Limb (tissue), 2 donors: ENCODE measurements at regions not wholly inside any gene's neighbourhood (a gene's known extent, or its start where the extent isn't known, plus 50 kb on each side); places are given as distances from the start of the nearest gene placed in this dataset.
"Not testable (repeated sequence)": the region's sequence is repeated elsewhere in the genome, so short reads cannot be mapped to it uniquely, and the experiment has no call there.

Experiments used
- DNase-seq, 2 donors: peaks; one replicate each; pipeline ENCODE4 v3.0.0-alpha.2; 2016; ENCODE audit errors: extremely low spot score in 2 of 2

DNA sequence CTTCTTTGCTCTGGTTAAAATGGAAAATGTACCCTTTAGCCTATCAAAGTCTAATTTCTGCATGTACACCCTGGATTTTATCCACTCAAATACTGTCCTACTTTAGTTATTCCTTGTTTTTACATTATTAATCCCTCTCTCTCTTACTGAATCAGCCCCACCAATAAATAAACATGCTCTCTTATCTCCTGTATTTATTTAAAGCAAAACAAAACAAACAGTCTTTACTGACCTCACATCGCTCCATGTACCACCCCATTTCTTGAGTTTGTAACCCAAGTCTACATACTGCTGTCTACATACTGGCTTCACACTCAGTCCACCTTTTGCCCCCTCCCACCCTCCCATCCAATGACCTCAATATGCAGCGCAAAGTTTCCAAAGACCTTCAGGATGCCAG lies 113.3 kb upstream of the RORA start:
- no peak for DNase-seq

DNA sequence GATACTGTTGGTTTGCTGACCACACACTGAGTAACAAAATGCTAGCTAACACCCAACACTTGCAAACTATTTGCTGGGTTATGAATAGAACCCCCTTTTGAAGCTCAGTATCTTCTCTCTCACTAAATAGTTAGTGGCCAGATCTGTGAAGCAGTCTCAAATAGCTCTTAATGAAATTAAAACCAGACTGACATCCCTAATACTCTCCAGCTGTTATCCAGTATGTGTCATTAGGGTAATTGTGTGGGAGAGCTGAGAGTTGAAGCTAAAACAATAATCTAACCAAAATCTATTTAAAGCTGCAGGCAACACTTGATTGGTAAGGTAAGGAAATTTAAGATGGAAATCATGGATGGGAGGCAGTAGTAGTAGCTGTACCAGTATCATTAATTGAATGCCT lies 110.4 kb upstream of the RORA start:
- DNase-seq = no peak

DNA sequence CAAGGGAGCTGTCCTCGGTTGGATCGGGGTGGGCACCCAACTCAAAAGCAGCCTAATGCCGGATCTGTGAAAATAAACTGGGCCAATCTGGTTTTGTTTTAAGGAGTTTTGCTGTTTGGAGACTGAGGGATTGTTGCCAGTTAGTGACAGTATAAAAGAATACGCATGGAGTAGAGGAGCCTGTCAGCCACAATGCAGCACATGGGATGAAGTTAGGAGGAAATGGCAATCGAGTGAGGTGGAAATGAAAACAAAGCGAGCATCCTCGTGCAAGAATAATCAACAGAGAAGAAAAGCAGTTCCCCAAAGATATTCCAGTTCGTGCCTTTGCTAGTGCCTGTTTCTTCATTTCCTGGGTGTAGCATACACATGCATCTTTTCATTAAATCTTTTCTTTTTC lies 108.4 kb upstream of the RORA start:
- DNase-seq = no peak

DNA sequence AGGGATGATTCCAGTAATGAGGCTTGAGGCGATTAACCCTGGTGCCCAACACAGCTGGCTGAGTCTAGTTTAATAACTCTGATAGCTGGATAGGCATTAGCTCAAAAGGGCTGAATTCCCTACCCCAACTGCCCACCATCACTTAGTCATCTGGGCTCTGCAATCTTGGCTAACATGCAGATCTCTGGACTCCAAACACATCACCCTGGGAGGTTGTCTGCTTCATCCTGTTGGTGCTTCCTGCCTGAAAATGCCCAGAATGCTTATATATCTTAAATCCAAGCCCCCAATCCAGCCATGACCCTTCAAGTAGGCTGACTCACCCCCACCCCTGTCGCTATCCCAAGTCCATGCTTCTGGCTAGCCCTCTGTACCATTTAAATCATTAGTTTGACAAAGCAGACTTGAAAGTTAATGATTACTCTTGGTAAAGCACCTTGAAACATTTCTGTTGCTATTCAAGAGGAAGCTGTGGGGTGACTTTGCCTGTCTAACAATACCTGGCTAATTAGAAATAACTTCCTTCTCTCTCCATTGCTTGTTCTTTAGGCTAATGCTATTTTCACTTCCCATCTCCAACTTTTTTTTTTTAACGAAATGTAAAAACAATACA lies 107.0 kb upstream of the RORA start:
- no peak for DNase-seq

DNA sequence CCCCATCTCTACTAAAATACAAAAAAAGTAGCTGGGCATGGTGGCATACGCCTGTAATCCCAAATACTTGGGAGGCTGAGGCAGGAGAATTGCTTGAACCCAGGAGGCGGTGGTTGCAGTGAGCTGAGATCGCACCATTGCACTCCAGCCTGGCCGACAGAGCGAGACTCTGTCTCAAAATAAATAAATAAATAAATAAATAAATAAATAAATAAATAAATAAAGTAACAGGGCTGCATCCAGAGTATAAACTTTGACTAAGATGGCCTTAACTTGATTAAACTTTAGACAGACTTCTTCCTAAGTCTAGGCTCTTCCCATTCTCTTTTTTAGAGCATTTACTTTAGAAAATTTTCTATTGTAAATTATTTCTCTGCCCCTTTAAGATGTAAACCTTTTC lies 105.6 kb upstream of the RORA start:
- DNase-seq = not testable (repeated sequence)

DNA sequence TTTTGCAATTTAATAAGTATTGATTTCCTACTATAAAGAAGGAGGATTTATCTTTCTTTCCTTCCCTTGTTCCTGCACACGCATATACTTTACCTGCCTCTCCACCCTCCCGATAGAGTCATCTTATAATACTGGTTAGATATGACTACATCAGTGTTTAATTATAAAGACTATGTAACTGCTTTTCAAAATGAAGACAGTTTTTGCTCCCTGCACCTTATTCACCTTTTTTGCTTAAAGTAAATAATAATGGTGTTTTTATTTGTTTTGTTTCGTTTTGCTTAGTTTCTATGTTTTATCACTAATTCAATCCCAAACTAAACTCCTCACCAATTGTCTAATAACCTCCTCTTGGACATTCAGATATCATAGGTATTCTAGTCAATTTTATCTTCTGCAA lies 101.9 kb upstream of the RORA start:
- DNase-seq = no peak

DNA sequence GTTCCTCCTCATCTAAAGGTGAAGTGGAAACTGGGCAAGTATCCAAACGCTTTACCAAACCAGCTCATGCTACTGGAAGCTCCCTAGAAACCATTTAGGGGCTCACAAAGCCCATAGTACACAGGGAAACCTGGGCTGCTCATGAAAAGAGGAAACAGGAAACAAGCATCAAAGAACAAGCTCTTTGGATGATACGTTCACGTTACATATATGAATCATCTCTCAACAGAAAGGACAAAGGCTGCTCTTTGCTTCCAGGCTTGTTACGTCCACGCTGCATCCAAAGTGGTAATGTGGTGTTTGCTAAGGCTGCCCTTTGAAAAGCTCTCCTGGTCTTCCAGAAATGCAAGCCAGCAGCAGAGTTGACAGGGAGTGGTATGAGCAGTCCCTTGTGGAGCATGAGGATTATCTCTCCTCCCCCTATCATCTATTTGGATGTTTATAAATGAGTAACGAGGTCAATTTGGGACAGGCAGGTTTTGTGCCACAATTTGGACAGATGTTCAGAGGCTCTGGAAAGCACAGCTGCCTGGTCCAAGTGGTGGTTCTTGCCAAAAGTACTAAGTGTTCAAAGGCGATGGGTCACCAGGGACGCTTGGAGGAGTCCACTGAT lies 98.0 kb upstream of the RORA start:
- no peak for DNase-seq

DNA sequence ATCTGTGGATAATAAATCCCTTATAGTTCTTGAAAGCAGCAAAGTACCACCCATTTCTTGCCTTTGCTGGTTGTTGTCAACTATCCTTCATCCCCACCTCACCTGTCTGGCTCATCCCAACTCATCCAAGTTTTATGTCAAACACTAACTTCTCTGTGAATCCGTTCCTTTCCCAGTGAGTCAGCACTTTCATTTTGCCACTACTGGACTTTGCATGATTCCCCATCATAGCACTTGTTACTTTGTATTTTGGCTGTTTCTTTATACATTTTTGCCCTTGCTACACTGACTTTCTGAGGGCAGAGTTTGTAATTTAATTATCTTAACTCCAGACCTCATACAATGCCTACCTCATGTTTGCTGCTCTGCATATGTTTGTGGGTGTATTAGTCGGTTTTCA lies 90.8 kb upstream of the RORA start:
- DNase-seq = no peak

DNA sequence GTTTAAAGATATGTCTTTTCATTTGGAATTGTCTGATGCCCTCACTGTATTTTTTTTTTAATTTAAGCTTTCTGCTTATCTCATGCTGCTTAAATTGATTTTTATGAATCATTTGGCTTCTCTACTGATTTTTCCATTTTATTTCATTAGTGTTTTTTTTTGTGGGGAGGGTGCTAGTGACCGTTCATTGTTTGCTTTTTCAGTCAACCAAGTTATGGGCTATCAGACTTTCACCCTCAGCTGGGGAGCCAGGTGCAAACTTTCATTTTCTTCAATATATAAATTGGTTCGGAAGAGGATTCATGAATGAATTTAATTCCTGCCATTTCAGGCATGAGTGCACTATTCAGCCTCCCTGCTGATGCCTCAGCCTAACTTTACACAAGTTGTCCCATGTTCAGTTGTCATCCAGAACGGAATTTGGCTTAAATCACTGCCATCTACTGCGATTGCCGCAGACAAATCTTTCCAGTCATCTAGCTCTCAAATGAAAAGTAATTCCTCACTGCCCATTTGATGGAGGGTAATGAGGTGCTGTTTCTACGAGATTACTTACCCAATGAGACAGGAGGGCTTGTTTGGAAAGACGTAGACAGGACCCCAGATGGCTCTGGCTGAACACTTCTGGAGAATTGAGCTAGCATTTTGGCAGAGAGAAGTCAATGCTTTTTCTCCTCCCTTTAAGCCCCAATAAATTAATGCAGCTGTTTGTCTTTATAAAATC lies 89.9 kb upstream of the RORA start:
- no peak for DNase-seq

DNA sequence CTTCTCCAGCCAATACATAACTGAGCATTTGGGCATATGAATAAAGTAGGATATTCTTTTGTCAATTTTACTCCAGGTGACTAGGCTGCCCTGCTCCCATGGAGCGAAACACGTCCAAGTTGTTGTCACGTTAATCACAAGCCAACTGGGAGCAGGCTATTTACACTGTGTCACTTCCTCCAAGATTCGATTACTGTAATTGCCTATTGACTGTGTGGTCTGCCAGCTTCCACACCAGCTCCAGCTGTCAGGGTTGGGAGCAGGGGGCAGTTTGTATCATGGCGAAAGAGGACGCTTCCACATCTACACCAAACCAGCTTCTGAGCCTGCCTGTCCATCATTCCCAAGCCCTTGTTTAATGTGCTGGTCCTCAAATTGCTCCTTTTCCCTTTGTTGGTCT lies 89.2 kb upstream of the RORA start:
- DNase-seq = no peak

DNA sequence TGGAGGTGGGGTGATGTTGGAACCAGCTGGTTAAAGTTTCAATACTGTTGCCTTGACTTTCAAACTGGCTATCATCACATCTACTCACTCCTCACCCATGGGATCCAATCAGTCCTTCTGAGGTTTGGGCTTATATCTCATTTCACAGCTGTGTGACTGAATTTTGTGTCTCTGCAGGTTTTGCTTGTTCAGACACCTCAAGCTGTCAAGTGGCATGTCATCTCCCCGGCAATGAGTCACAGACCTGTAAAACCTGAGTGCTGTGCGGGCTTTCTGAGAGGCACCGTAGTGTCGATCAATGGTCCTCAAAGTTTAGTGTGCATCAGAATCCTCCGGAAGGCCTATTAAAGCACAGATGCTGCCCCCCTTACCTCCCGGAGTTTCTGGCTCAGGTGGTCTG lies 86.4 kb upstream of the RORA start:
- no peak for DNase-seq

DNA sequence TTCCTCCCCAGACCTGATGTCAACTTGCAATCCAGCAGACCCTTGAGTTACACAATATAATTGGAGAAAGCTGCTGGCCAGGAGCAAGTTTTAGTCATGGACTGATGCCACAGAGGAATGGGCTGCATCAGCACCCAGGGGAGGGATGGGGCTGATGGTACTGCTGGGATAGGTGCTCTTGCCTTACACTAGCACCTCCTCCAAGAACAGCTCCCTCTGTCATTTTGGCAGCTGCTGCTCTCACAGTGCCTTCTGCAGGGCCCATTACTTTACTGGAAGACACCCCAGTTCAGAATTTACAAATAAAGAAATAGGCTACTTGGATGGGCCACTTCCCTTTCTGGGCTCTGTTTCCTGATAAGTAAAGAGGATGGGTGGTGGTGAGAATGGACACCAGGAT lies 85.3 kb upstream of the RORA start:
- no peak for DNase-seq

DNA sequence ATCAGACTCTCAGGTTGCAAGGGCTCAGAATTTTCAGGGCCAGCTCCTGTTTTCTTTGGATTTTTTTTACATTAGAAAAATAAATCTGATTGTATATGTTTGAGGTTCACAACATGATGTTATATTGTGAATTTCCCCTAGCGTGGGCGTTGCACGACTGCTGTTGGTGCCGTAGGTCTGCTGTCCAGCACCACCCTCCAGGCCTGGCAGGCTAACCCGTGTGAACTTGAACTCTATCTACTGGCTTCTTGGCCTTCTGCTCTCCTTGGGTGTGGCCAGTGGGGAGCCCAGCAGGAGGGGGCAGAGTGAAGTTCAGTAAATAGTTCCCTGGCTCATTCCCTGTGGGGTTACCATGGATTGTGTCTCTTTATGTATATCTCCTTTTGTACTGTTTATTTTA lies 80.5 kb upstream of the RORA start:
- no peak for DNase-seq

DNA sequence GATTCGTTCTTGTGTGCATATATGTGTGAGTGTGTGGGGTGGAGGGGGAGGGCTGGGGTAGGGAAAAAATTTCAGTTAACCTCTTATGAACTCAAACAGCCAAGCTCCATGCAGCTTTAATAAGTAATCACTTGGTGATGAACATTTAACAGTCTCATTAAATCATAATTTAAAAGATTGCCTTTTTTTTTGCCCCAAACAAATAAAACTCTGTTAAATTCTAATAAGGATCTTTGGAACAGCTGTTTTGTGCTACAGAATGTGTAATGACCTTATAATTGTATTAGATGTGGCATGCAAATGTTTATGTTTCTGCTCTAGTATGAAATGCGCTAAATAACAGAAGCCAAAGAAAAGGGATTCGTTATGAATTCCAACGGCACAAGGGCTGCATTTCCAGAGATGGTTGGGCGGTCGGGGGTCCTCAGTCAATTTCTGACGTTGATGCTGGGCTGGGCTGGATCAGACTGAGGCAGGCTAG lies 80.0 kb upstream of the RORA start:
- DNase-seq = no peak

DNA sequence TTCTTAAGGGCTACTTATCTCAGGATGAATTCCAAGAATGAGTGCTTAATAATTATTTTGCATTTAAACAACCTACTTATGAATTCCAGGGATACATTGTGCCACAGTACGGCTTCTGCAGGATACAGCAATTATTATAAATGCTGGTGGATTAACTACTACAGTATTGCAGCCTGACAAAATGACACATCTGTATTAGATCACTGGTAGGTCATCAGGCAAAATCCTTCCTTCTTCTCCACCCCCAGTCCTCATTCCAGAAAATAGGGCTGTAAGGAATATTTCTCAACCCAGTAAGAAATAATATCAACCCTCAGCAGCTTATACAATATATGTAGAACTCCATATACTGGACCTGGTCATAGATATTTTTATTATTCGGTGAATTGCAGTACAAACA lies 79.3 kb upstream of the RORA start:
- DNase-seq = no peak

DNA sequence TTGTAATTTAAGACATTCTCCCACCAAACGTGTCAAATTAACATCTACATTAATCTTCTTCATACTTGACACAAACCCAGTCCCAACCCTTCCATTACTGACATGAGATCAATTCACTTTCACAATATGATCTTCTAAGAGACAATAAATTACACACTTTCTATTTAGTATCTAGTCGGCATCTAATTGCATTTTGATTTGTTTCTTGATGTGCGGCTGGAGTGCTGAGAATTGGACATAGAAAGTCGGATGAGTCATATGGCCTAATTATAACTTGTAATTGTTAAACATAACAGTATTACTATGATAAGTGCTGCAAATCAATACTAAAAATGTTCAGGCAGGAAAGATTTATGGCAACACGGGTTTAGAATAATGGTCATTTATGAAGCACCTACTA lies 78.4 kb upstream of the RORA start:
- DNase-seq = no peak

DNA sequence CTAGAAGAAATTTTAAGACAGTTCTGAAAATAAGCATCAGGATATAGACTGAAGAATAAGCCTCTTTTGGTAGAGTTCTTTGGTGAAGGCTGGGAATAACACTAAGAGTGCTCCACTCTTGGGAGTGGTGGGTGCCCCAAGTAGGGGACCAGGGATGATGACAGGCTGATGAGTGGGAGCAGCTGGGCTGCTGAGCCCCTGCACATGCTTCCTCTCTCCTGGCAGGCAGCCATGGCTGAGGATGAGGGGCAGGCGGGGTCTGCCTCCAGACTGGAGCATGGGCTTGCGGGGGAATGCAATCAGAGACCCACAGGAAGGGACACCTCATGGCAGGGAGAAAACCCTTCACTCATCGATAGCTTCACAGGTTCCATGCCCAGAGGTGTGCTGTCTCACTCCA lies 72.6 kb upstream of the RORA start:
- no peak for DNase-seq

DNA sequence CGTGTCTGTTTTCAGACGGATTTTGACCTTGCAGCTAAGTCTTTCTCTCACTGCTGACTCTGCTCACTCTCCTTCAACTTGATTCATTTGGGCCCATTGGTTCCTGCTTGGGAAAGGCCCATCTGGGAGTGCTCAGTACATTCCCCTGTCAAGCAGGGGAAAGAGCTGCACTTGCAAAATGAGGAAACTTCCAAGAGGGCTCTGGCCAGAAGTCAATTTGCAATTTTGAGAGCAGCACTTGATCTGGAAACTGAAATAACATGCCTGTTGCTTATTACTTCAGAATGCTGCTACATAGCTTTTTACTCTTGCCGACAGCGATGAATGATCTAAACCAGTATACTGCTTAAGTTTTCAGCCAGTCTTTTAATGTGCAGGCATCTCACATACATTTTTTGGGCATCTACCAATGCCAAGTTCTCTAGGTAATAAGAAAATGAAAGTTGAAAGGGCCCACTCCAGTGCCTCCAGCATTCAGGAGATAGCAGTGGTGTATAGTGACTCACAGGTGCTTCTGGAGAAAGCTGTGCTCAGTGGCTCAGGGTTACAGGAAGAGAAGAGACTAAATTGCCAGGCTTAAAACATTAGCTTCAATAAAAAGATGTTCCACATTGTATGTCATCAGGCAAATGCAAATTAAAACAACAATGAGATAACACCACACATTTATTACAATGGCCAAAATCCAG lies 70.1 kb upstream of the RORA start:
- no peak for DNase-seq

DNA sequence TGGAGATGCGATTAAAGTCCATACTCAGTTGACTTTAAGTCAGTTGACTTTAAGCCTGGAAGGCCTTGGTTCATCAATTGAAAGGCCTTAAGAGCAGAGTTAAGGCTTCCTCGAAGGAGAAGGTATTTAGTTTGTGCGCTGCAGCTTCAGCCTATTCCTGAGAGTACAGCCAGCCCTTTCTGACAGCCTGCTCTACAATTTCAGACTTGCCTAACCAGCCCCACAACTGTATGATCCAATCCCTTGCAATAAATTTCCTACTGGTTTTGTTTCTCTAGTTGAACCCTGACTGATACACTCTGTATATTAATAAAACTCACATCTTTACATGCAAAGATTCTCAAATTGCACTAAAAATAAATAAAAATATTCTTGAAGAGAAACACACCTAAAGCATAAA lies 66.1 kb upstream of the RORA start:
- DNase-seq = no peak

DNA sequence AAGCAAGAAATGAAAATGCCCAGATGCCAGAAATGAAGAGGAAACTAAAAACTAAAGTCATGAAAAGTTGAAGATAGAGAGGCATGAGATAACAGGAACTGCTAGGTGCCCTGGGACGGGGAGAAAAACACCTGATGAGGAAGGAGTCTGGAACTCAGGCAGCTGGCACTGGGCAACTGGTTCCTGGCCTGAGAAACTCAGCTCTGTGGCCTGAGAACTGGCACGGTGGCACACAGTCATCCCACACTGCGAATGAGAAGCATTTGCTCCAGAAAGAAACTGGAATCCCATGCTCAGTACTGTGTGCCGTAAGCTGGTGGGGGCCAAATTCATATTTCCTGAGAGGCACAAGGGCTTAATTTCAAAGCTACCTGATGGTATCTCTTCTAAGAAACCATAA lies 53.6 kb upstream of the RORA start:
- DNase-seq = no peak

DNA sequence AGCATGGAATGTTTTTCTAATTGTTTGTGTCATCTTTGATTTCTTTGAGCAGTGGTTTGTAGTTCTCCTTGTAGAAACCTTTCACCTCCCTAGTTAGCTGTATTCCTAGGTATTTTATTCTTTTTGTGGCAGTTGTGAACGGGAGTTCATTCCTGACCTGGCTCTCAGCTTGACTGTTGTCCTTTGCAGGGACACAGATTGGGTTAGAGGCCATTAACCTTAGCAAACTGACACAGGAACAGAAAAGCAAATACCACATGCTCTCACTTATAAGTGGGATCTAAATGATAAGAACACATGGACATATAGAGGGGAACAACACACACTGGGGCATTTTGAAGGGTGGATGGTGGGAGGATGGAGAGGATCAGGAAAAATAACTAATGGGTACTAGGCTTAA lies 52.2 kb upstream of the RORA start:
- DNase-seq = no peak
